HG03457 (cell line): ENCODE measurements at regions not wholly inside any gene's neighbourhood (a gene's known extent, or its start where the extent isn't known, plus 50 kb on each side); places are given as distances from the start of the nearest gene placed in this dataset.

Experiments used
- ATAC-seq: cut with Tn5 transposase; IDR thresholded peaks from one replicate; pipeline ENCODE4 v1.9.1; 2021; ENCODE audit warnings: moderate number of reproducible peaks; ENCODE audit not compliant: unreplicated experiment

DNA sequence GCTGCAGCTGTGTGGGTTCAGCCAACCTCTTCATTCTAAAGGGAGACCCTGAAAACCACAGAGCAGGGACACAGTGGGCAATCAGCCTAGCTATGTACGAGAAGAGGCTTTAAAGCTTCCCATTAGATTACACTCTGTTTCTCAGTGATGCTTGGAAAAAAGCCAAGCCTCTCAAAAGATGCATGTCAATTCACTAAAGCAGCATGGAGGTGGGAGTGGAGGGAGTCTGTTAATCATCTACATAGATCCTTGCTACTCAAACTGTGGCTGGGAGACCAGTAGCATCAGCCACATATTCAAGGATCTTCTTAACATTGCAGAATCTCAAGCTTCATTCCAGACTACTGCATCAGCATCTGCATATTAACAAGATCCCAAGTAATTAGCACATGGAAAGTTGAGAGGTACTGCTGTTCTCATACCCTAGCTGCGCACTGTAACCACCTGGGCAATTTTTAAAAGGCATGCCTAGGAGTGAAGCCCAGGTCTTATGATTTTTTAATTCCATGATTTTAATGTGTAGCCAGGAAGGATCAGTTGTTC lies 305.9 kb downstream of the PMP22 start:
- ATAC-seq: no peak

GRCh38 chr17:14953405-14953804 lies 311.7 kb downstream of the PMP22 start:
- ATAC-seq: no peak

GRCh38 chr17:14950686-14951085 lies 314.4 kb downstream of the PMP22 start:
- ATAC-seq: no peak

DNA sequence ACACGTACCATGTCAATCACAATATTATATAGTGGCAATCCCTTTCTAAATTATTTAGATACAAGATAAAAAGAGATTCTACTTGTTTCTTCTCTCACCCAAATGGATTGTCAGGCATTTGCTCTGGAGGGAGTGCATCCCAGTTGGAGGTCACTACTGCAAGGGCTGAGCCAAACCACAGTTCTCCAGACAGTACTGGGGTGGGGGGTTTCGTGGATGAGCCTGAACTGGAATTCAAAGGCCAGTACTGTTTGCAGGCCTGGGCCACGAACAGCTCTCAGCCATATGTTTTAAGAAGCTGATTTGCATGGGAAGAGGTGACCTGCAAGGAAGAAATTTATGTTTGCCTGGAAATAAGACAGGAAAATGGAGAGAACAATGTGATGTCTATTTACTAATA lies 314.9 kb downstream of the PMP22 start:
- no peak for ATAC-seq

DNA sequence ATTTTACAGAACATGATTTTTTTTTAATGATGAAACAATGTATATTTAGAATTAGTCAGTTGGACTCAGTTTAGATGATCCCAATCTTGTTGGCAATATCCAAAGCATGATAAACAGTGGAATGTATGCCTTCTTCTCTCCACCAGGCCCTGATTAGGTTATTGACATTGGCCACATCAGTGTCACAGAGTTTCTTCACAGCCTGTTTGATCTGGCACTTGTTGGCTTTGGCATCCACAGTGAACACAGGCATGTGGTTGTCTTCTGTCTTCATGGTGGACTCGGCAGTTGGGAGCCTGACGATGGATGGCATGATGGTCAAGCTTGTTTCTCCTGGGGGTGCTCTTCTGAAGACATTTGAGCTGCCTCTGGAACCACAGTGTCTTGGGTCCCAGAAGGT lies 317.5 kb downstream of the PMP22 start:
- ATAC-seq: no peak

DNA sequence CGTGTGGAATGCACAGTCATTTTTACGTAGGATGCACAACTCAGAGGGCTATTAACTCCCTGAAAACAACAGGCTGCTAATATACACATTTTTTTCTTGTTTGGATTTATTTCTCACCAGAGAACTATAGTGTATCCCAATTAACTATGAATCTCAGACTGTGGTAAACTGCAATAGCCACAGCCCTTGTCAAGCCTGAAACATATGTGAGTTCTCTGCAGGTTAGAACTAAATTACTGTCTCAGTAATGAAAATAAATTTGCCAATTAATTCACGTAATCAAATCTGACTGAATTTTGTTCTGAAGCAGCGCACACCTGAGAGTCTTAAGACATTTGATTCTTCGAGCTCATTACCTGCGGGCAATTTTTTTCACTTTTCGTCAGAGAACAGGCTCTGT lies 318.6 kb downstream of the PMP22 start:
- no peak for ATAC-seq

- ATAC-seq: no peak
Measured at GRCh38 chr17:14942526-14943190, 322.5 kb downstream of the PMP22 start.

DNA sequence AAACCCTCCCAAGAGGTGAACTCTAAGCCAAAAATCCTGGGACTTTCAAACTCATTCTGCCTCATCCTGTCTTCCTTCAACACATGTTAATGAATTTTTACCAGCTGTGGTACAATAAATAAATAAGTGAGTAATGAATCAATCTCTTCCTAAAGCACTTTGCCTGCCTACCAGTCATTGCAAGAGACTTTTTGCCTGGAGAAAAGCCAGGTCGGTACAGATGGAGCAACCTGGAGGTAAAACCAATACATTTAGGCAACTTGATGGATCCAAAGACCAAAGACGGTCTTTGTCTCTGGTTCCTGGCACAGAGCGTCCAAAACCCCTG lies 324.2 kb downstream of the PMP22 start:
- no peak for ATAC-seq

GRCh38 chr17:14940108-14940937 lies 324.8 kb downstream of the PMP22 start:
- ATAC-seq: no peak

GRCh38 chr17:14935845-14936485 lies 329.2 kb downstream of the PMP22 start:
- no peak for ATAC-seq

GRCh38 chr17:14935139-14935841 lies 329.8 kb downstream of the PMP22 start:
- ATAC-seq: no peak

GRCh38 chr17:14933676-14934075 lies 331.4 kb downstream of the PMP22 start:
- no peak for ATAC-seq

DNA sequence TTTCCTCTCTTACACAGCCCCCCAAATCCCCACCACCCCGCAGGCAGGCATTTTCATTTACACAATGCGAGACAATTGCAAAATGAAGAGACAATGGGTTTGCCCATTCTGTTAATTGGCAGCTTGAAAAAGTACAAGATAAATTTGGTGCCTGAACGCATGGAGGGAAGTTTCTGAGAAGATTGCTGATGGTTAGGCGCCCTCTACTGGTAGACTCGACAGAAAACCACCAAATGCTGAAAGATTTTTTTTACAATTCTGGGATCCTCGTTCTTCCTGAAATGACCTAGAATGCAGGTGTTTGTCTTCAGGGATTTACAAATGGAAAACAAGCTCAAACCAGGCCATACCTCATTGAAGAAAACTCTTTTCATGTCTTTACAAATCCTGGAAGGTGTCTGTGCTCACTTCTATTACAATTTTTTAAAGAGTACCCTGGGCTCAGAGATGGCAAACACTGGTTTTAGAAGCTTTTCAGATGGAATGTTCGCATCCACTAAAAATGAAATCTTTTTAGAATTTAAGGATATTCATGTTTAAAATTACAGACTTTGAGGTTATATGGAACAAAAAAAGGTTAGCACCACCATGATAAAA lies 338.5 kb downstream of the PMP22 start:
- no peak for ATAC-seq

DNA sequence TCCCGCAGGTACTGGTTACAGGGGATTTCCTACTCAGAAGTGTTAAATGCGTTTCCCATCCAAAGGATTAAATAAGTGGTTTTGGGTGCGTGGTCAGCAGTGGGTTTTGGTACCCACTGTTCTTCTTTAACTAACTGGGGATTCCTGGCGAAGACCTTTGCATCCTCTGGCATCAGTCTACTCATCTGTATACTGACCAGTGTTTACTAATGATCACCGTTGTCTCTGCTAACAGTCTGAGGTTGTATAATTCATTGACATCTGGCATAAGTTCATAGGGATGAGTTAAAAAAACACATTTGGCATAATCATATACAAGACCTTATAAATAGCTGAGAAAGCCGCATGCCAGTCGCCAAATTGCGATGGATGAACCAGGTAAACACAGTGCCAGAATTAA lies 339.1 kb downstream of the PMP22 start:
- ATAC-seq: no peak

DNA sequence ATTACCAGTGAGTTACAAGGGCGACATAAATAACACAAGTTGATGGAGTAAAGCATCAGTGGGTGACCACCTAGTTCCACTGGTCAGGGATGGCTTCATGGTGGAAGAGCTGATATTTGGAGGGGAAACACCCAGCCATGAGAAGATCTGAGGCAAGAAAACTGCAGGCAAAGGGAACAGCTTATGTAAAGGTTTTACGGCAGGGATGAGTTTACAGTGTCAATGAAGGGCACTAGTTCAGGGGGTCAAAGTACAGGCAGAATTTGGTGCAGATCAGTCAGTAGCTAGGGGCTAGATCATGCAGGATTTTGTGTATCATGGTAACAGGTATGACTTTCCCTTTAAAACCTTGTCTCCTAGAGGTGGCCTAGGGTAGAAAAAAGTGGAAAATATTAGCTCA lies 339.6 kb downstream of the PMP22 start:
- ATAC-seq: no peak

DNA sequence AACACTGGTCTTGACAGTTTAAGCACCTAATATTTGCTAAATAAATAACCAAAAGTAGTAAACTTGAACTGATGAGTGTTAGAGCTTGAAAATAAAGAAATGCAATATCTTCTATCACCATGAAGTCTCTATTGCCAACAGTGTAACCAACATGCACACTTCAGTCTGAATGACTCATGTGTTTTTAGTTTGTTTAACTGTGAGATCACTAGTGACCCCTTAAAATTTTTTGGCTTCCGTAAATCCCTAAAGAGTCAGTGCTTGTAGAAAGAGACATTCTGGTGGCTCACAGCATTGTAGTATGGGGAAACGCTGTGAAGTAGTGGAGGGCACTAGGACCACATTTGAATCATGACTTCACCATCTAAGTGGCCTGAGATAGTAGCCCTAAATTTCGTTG lies 341.1 kb downstream of the PMP22 start:
- ATAC-seq: no peak

- ATAC-seq: no peak
Measured at GRCh38 chr17:14922411-14922810, 342.7 kb downstream of the PMP22 start.

- no peak for ATAC-seq
Measured at GRCh38 chr17:14921936-14922335, 343.2 kb downstream of the PMP22 start.

- no peak for ATAC-seq
Measured at GRCh38 chr17:14919631-14920213, 345.4 kb downstream of the PMP22 start.

DNA sequence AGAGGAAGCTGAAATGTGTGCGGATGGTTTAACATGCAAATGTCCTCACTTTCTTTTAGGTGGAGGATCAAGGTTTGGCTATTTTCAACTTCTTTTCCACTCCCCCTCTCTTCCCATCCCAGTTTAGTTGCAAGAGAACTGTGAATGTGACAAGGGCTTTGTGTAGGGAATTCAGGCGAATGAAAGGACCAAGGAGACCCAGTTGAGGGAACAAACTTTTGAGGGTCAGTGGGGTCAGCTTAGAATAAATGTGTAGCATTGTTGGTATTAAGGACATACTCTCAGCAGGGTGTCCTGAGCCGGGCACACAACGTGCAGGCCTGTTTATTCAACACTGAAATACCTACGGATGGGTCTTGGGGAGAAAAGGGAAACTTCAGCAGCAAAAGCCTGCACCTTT lies 346.0 kb downstream of the PMP22 start:
- ATAC-seq: no peak

GRCh38 chr17:14918540-14918939 lies 346.6 kb downstream of the PMP22 start:
- ATAC-seq: no peak
